Natural killer cell (primary cell): ENCODE measurements at regions not wholly inside any gene's neighbourhood (a gene's known extent, or its start where the extent isn't known, plus 50 kb on each side); places are given as distances from the start of the nearest gene placed in this dataset.

Experiments used
- ATAC-seq, 3 donors: fragments of 150-1000 bp in 2 of 3; fragments of 200-7000 bp in 1 of 3; cut with Tn5 transposase; 1 replicate in 1 of 3; 2 replicates in 2 of 3; pipeline ENCODE4 v1.10.0; 2021; ENCODE audit warnings: mild to moderate bottlenecking in 2 of 3, moderate library complexity in 2 of 3
- DNase-seq, 2 donors: peaks; one replicate each; pipeline versions ENCODE4 v3.0.0 to v3.0.0-alpha.2; 2013 to 2021; ENCODE audit warnings: mixed read lengths in 1 of 2
- H3K27ac ChIP-seq: one replicate; pipeline ENCODE4 v1.5.1; 2013; ENCODE audit warnings: mild to moderate bottlenecking, low read length
- H3K27me3 ChIP-seq: one replicate; pipeline ENCODE4 v1.6.1; 2013; ENCODE audit warnings: low read length; ENCODE audit not compliant: control insufficient read depth, insufficient read depth
- H3K36me3 ChIP-seq: one replicate; pipeline ENCODE4 v1.6.1; 2013; ENCODE audit warnings: low read length; ENCODE audit not compliant: control insufficient read depth, insufficient read depth
- H3K4me1 ChIP-seq: one replicate; pipeline ENCODE4 v1.6.1; 2013; ENCODE audit warnings: low read length; ENCODE audit not compliant: control insufficient read depth, insufficient read depth
- H3K4me3 ChIP-seq: one replicate; pipeline ENCODE4 v1.5.1; 2013; ENCODE audit warnings: low read length
- H3K9me3 ChIP-seq: one replicate; pipeline ENCODE4 v1.6.1; 2013; ENCODE audit warnings: low read length; ENCODE audit not compliant: control insufficient read depth, insufficient read depth
- H3K27ac Mint-ChIP-seq, 2 donors: one replicate each; pipeline ENCODE4 v1.8.0; 2022; ENCODE audit warnings: mild to moderate bottlenecking in 2 of 2, mixed read lengths in 2 of 2, moderate library complexity in 1 of 2
- H3K27me3 Mint-ChIP-seq, 2 donors: one replicate each; pipeline ENCODE4 v1.8.0; 2022; ENCODE audit warnings: low read depth in 2 of 2, mixed read lengths in 2 of 2
- H3K36me3 Mint-ChIP-seq: one replicate; pipeline ENCODE4 v1.8.0; 2022; ENCODE audit warnings: mixed read lengths
- H3K4me1 Mint-ChIP-seq, 2 donors: one replicate each; pipeline ENCODE4 v1.8.0; 2022; ENCODE audit warnings: mixed read lengths in 2 of 2
- H3K4me3 Mint-ChIP-seq: one replicate; pipeline ENCODE4 v1.8.0; 2022; ENCODE audit warnings: mild to moderate bottlenecking, moderate library complexity, mixed read lengths
- H3K9me3 Mint-ChIP-seq, 2 donors: one replicate each; pipeline ENCODE4 v1.8.0; 2022; ENCODE audit warnings: mixed read lengths in 2 of 2
- CTCF ChIP-seq: fragments of 200-600 bp; IDR thresholded peaks from one replicate; pipeline ENCODE4 v1.8.0; 2022; ENCODE audit warnings: antibody characterized with exemption
- WGBS: methylation state at CpG from one replicate; pipeline ENCODE4 v1.1.7; 2013; ENCODE audit warnings: missing lambda C conversion rate; ENCODE audit not compliant: insufficient coverage; 5-methylcytosine and 5-hydroxymethylcytosine counted together
- intact Hi-C: fragments of 100-400 bp; cut with micrococcal nuclease; formaldehyde crosslinking; loops from one replicate; pipeline ENCODE4 v1.14.2; 2022

GRCh38 chr11:13114566-13115379 is 105.7 kb downstream of the RASSF10 start:
- Histone ChIP-seq H3K9me3 (no peaks in the 10 kb centered on the region), H3K4me3 (no peak overlapping the region), H3K27ac (no peak overlapping the region), H3K27me3 (no peaks in the 10 kb centered on the region), H3K4me1 (no peaks in the 10 kb centered on the region), H3K36me3 (no peaks in the 10 kb centered on the region)
- peaks cover 17 to 41% of the 10 kb centered on the region in 2 donors for H3K27me3 Mint-ChIP-seq
- no peaks in the 10 kb centered on the region for H3K4me1 Mint-ChIP-seq
- H3K36me3 Mint-ChIP-seq = no peaks in the 10 kb centered on the region
- no peak overlapping the region for H3K4me3 Mint-ChIP-seq
- no peak for ATAC-seq
- 75% methylated on average over 6 of the region's 6 CpGs for whole genome bisulfite sequencing
- TF ChIP-seq CTCF = no peak
- H3K9me3 Mint-ChIP-seq = no peaks in the 10 kb centered on the region
- intact Hi-C loops = no loop called here
- no peak for DNase-seq
- H3K27ac Mint-ChIP-seq = no peak overlapping the region

GRCh38 chr11:13115380-13115675 is 106.2 kb downstream of the RASSF10 start:
- ATAC-seq (no peak), DNase-seq (no peak)
- H3K27me3 Mint-ChIP-seq = peaks cover 17 to 44% of the 10 kb centered on the region in 2 donors
- no peaks in the 10 kb centered on the region for H3K9me3 Mint-ChIP-seq
- Histone ChIP-seq H3K9me3 (no peaks in the 10 kb centered on the region), H3K36me3 (no peaks in the 10 kb centered on the region), H3K27me3 (no peaks in the 10 kb centered on the region), H3K4me3 (no peak overlapping the region), H3K4me1 (no peaks in the 10 kb centered on the region), H3K27ac (no peak overlapping the region)
- no peak for TF ChIP-seq CTCF
- 0% methylated on average over 1 of the region's 1 CpG for WGBS
- H3K27ac Mint-ChIP-seq = no peak overlapping the region
- H3K4me1 Mint-ChIP-seq = no peaks in the 10 kb centered on the region
- H3K4me3 Mint-ChIP-seq = no peak overlapping the region
- intact Hi-C loops = no loop called here
- H3K36me3 Mint-ChIP-seq = no peaks in the 10 kb centered on the region

- no CpG with 5 or more reads among the region's 2 CpGs for WGBS
- Mint-ChIP-seq H3K9me3 (no peaks in the 10 kb centered on the region), H3K4me1 (no peaks in the 10 kb centered on the region), H3K36me3 (no peaks in the 10 kb centered on the region), H3K27me3 (peaks cover 17 to 55% of the 10 kb centered on the region in 2 donors), H3K27ac (no peak overlapping the region), H3K4me3 (no peak overlapping the region)
- DNase-seq (no peak), ATAC-seq (no peak)
- Histone ChIP-seq H3K27ac (no peak overlapping the region), H3K4me3 (no peak overlapping the region), H3K4me1 (no peaks in the 10 kb centered on the region), H3K36me3 (no peaks in the 10 kb centered on the region), H3K27me3 (no peaks in the 10 kb centered on the region), H3K9me3 (no peaks in the 10 kb centered on the region)
- TF ChIP-seq CTCF = no peak
- intact Hi-C loops = no loop called here
These were observed 107.4 kb downstream of the RASSF10 start for GRCh38 chr11:13116491-13116890.

- no peaks in the 10 kb centered on the region for H3K36me3 Mint-ChIP-seq
- ATAC-seq (no peak), DNase-seq (no peak)
- peaks cover 21 to 57% of the 10 kb centered on the region in 2 donors for H3K27me3 Mint-ChIP-seq
- H3K4me3 ChIP-seq = no peak overlapping the region
- TF ChIP-seq CTCF = no peak
- intact Hi-C loops = no loop called here
- H3K4me3 Mint-ChIP-seq = no peak overlapping the region
- H3K4me1 Mint-ChIP-seq = no peaks in the 10 kb centered on the region
- H3K9me3 ChIP-seq = no peaks in the 10 kb centered on the region
- no peaks in the 10 kb centered on the region for H3K4me1 ChIP-seq
- no peak overlapping the region for H3K27ac Mint-ChIP-seq
- H3K9me3 Mint-ChIP-seq = no peaks in the 10 kb centered on the region
- H3K36me3 ChIP-seq = no peaks in the 10 kb centered on the region
- H3K27me3 ChIP-seq = no peaks in the 10 kb centered on the region
- 0% methylated on average over 2 of the region's 4 CpGs for WGBS
- no peak overlapping the region for H3K27ac ChIP-seq
These were observed 108.2 kb downstream of the RASSF10 start for GRCh38 chr11:13117344-13117743.
